Smooth muscle cell (in vitro differentiated cells): ENCODE measurements at regions not wholly inside any gene's neighbourhood (a gene's known extent, or its start where the extent isn't known, plus 50 kb on each side); places are given as distances from the start of the nearest gene placed in this dataset.

Source experiments
- DNase-seq: peaks from one replicate; lab custom pipeline; 2025; ENCODE audit not compliant: unreplicated experiment; lab: John Stamatoyannopoulos, UW
- H2AFZ ChIP-seq: fragments of 200-600 bp; sonication (generic); 2 replicates; pipeline ENCODE4 v1.6.0; 2016; ENCODE audit warnings: antibody characterized with exemption, low read depth, mild to moderate bottlenecking
- H3F3A ChIP-seq: fragments of 200-600 bp; sonication (generic); 2 replicates; pipeline ENCODE4 v1.6.0; 2017; ENCODE audit warnings: antibody characterized with exemption, low read depth
- H3K27ac ChIP-seq: fragments of 200-600 bp; sonication (generic); 2 replicates; pipeline ENCODE4 v1.5.1; 2016; ENCODE audit warnings: low read depth, mild to moderate bottlenecking
- H3K27me3 ChIP-seq: fragments of 200-600 bp; sonication (generic); 2 replicates; pipeline ENCODE4 v1.6.1; 2016; ENCODE audit warnings: low read depth, mild to moderate bottlenecking
- H3K36me3 ChIP-seq: fragments of 200-600 bp; sonication (generic); 2 replicates; pipeline ENCODE4 v1.5.1; 2016; ENCODE audit warnings: low read depth
- H3K4me1 ChIP-seq: fragments of 200-600 bp; sonication (generic); 2 replicates; pipeline ENCODE4 v1.5.1; 2016; ENCODE audit warnings: low read depth
- H3K4me2 ChIP-seq: fragments of 200-600 bp; sonication (generic); 2 replicates; pipeline ENCODE4 v1.6.0; 2016; ENCODE audit warnings: mild to moderate bottlenecking
- H3K4me3 ChIP-seq: fragments of 200-600 bp; sonication (generic); 2 replicates; pipeline ENCODE4 v1.5.1; 2016; ENCODE audit warnings: mild to moderate bottlenecking
- H3K79me2 ChIP-seq: fragments of 200-600 bp; sonication (generic); 2 replicates; pipeline ENCODE4 v1.6.0; 2016; ENCODE audit warnings: low read depth, mild to moderate bottlenecking
- H3K9ac ChIP-seq: fragments of 200-600 bp; sonication (generic); 2 replicates; pipeline ENCODE4 v1.6.0; 2016; ENCODE audit warnings: low read depth
- H3K9me3 ChIP-seq: fragments of 200-600 bp; sonication (generic); replicated peaks from 2 replicates; pipeline ENCODE4 v1.5.1; 2016; ENCODE audit warnings: low read depth
- H4K20me1 ChIP-seq: fragments of 200-600 bp; sonication (generic); 2 replicates; pipeline ENCODE4 v1.6.0; 2016; ENCODE audit warnings: low read depth
- CTCF ChIP-seq: fragments of 200-600 bp; sonication (generic); IDR thresholded peaks from 2 replicates; pipeline ENCODE4 v1.5.1; 2017; ENCODE audit warnings: borderline replicate concordance, mild to moderate bottlenecking, antibody characterized with exemption; ENCODE audit not compliant: insufficient read depth, poor library complexity, severe bottlenecking
- WGBS: methylation state at CpG from one replicate; pipeline ENCODE4 v1.1.7; 2016; ENCODE audit warnings: low lambda C conversion rate; 5-methylcytosine and 5-hydroxymethylcytosine counted together

GRCh38 chr10:111705021-111705420 is 478.5 kb downstream of the GPAM start:
- H3K4me2 ChIP-seq: no peak overlapping the region
- H3F3A ChIP-seq: no peaks in the 10 kb centered on the region
- no peak overlapping the region for H2AFZ ChIP-seq
- no peaks in the 10 kb centered on the region for H3K79me2 ChIP-seq
- no peaks in the 10 kb centered on the region for H3K27me3 ChIP-seq
- no peaks in the 10 kb centered on the region for H3K9me3 ChIP-seq
- H3K4me1 ChIP-seq: no peaks in the 10 kb centered on the region
- H3K36me3 ChIP-seq: no peaks in the 10 kb centered on the region
- H4K20me1 ChIP-seq: no peaks in the 10 kb centered on the region
- H3K27ac ChIP-seq: no peak overlapping the region
- H3K4me3 ChIP-seq: no peak overlapping the region
- TF ChIP-seq CTCF: no peak
- H3K9ac ChIP-seq: no peak overlapping the region
- WGBS: 87% methylated on average over 2 of the region's 2 CpGs
- DNase-seq: no peak

DNA sequence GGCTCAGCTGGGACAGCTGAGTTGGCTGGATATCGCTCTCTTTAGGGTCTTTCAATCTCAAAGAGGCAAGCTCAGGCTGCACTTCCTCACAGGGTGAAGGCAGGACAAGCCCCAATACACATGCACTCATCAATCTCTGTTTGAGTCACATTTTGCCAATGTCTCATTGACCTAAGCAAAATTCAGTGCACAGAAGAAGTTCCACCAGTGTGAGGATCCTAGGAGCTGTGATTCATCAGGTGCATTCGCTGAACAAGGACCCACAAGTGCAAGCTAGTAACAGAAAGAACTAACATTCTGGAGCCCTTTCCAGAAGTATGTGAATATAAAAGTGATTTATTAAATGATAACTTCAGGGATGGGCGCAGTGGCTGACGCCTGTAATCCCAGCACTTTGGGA is 477.2 kb downstream of the GPAM start:
- Histone ChIP-seq H3K27ac (no peak overlapping the region), H3K27me3 (no peaks in the 10 kb centered on the region), H3K79me2 (no peaks in the 10 kb centered on the region), H3F3A (no peaks in the 10 kb centered on the region), H3K36me3 (no peaks in the 10 kb centered on the region), H3K4me3 (no peak overlapping the region), H3K4me1 (no peaks in the 10 kb centered on the region), H2AFZ (no peak overlapping the region), H4K20me1 (no peaks in the 10 kb centered on the region), H3K9ac (no peak overlapping the region), H3K4me2 (no peak overlapping the region), H3K9me3 (no peaks in the 10 kb centered on the region)
- WGBS: 94% methylated on average over 4 of the region's 4 CpGs
- no peak for DNase-seq
- TF ChIP-seq CTCF: no peak

DNA sequence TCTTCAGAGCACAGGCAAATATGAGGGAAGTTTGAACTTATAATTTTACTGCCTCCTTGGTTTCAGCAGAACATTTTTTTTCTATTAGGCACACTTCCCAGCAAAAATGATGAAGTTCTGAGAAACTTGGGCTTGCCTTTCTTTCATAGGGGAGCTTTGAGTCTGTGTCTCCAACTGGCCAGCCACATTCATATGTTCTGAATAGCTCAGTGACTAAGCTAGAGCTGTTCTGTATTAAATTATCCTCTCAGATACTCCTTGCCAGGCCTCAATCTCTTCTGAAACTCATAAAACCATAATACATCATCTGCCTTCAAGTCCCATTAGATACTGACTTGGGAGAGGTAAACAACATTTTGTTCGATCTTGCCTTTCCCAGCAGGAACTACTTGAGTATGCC is 476.5 kb downstream of the GPAM start:
- Histone ChIP-seq H3K4me3 (no peak overlapping the region), H3K9me3 (no peaks in the 10 kb centered on the region)

More for the DNA sequence above, 476.5 kb downstream of the GPAM start:
- 89% methylated on average over 1 of the region's 1 CpG for WGBS
- Histone ChIP-seq H3K4me1 (no peaks in the 10 kb centered on the region), H3K36me3 (no peaks in the 10 kb centered on the region), H3K27me3 (no peaks in the 10 kb centered on the region), H3K27ac (no peak overlapping the region), H3K4me2 (no peak overlapping the region), H3K9ac (no peak overlapping the region), H4K20me1 (no peaks in the 10 kb centered on the region), H2AFZ (no peak overlapping the region), H3F3A (no peaks in the 10 kb centered on the region), H3K79me2 (no peaks in the 10 kb centered on the region)
- TF ChIP-seq CTCF: no peak
- no peak for DNase-seq
